Epidermal melanocyte (primary cell): ENCODE measurements at regions not wholly inside any gene's neighbourhood (a gene's known extent, or its start where the extent isn't known, plus 50 kb on each side); places are given as distances from the start of the nearest gene placed in this dataset.

Experiments used
- DNase-seq: peaks from one replicate; pipeline ENCODE4 v3.0.0; 2011; ENCODE audit warnings: low spot score; ENCODE audit not compliant: insufficient read length

- DNase-seq = no peak
These were observed 2053.5 kb upstream of the TENM3 start for GRCh38 chr4:180189666-180190065.

- no peak for DNase-seq
These were observed 2052.8 kb upstream of the TENM3 start for GRCh38 chr4:180190382-180190781.

- DNase-seq = no peak
These were observed 2045.7 kb upstream of the TENM3 start for GRCh38 chr4:180197471-180197870.

- DNase-seq = no peak
These were observed 2039.9 kb upstream of the TENM3 start for GRCh38 chr4:180203349-180203748.

GRCh38 chr4:180205276-180205675, 2037.9 kb upstream of the TENM3 start:
- no peak for DNase-seq

GRCh38 chr4:180207921-180208320, 2035.3 kb upstream of the TENM3 start:
- DNase-seq = no peak

- DNase-seq = no peak
These were observed 2026.1 kb upstream of the TENM3 start for GRCh38 chr4:180217070-180217469.

- no peak for DNase-seq
These were observed 2024.1 kb upstream of the TENM3 start for GRCh38 chr4:180219080-180219479.

GRCh38 chr4:180225977-180226376, 2017.2 kb upstream of the TENM3 start:
- DNase-seq = no peak

GRCh38 chr4:180234730-180235129, 2008.5 kb upstream of the TENM3 start:
- no peak for DNase-seq

- no peak for DNase-seq
These were observed 2002.5 kb upstream of the TENM3 start for GRCh38 chr4:180240670-180241069.

- DNase-seq = no peak
These were observed 1989.8 kb upstream of the TENM3 start for GRCh38 chr4:180253419-180253818.

- no peak for DNase-seq
These were observed 1981.9 kb upstream of the TENM3 start for GRCh38 chr4:180261346-180261745.

- no peak for DNase-seq
These were observed 1963.1 kb upstream of the TENM3 start for GRCh38 chr4:180280076-180280475.

- no peak for DNase-seq
These were observed 1962.4 kb upstream of the TENM3 start for GRCh38 chr4:180280726-180281297.

GRCh38 chr4:180281724-180282123, 1961.5 kb upstream of the TENM3 start:
- DNase-seq = peak; percentile 22

- no peak for DNase-seq
These were observed 1958.9 kb upstream of the TENM3 start for GRCh38 chr4:180284267-180284666.

GRCh38 chr4:180285796-180286195, 1957.4 kb upstream of the TENM3 start:
- DNase-seq = no peak

- no peak for DNase-seq
These were observed 1950.9 kb upstream of the TENM3 start for GRCh38 chr4:180292339-180292738.

GRCh38 chr4:180296036-180296599, 1947.1 kb upstream of the TENM3 start:
- DNase-seq = no peak

- DNase-seq = no peak
These were observed 1938.9 kb upstream of the TENM3 start for GRCh38 chr4:180304321-180304720.

GRCh38 chr4:180310616-180311015, 1932.6 kb upstream of the TENM3 start:
- no peak for DNase-seq

- DNase-seq = no peak
These were observed 1928.2 kb upstream of the TENM3 start for GRCh38 chr4:180314972-180315371.

- DNase-seq = no peak
These were observed 1912.7 kb upstream of the TENM3 start for GRCh38 chr4:180330521-180330920.
